AG08396 (cell line): ENCODE measurements at regions not wholly inside any gene's neighbourhood (a gene's known extent, or its start where the extent isn't known, plus 50 kb on each side); places are given as distances from the start of the nearest gene placed in this dataset.
"Not testable (repeated sequence)": the region's sequence is repeated elsewhere in the genome, so short reads cannot be mapped to it uniquely, and the experiment has no call there.

Experiments used
- DNase-seq: peaks from one replicate; pipeline ENCODE4 v3.0.0; 2012; ENCODE audit warnings: low spot score, mixed read lengths

DNA sequence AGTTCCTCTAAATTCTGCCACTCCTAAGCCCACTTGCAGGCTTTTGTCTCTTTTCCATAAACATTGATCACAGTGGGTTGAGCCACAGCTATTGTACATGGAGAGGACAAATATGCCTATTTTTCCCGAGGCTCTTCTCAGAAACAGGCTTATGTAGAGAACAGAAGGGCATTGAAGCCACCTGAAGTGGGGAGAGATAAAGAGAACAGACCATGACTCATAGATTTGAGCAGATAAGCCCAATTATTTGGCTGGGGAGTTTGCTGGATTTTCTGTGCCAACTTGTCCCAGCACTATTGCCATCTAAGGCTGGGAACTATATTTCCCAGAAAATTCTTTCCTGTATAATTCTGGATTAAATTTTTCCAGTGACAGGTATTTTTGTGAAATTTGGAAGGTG is 446.1 kb upstream of the RPS6KA3 start:
- DNase-seq = no peak

DNA sequence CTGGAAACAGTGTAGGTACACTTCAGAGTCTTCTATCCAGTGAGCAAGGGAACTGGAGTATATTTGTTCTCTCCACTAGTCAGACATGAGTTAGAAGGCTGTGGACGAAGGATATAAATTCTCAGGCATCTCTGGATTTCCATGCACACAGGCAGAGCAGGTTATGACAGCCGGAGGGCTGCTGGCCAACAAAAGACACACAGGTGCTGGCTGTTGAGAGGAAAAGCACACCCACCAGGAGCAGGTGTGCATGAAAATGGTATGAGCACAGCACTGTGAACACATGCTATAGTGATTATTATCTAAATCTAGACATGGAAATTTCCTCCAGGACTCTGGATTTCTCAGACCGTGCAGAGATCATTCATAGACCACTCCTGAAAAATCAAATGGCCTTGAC is 444.7 kb upstream of the RPS6KA3 start:
- DNase-seq = no peak

DNA sequence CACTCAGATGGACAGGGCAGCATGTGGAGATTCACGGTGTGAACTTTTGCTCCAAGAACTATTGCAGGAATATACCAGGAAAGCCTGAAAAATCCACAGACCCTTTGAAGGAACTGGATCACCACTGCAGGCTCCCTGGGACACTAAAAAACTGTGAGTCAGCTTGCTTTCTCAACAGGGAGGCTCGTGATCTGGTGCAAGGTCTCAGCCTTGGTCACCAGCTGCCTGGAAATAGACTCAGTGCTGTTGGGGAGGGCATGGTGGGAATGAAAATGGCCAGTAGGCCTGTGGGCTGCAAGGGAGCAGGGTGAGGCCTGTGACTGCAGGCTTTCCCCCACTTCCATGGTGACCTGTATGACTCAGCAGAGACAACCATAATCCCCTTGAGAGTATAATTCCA is 426.4 kb upstream of the RPS6KA3 start:
- no peak for DNase-seq

DNA sequence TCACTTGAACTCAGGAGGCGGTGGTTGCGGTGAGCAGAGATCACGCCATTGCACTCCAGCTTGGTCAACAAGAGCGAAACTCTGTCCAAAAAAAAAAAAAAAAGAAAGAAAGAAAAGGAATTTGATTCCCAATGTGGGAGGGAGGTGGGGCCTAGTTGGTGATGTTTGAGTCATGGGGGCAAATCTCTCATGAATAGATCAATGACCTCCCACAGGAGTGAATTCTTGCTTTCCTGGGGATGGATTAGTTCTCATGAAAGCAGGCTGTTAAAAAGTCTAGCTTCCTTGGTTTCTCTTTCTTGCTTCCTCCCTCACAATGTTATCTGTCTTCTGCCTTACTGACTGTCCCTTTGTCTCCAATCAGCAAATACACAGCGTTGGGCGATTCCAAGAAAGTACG is 419.5 kb upstream of the RPS6KA3 start:
- DNase-seq = no peak

DNA sequence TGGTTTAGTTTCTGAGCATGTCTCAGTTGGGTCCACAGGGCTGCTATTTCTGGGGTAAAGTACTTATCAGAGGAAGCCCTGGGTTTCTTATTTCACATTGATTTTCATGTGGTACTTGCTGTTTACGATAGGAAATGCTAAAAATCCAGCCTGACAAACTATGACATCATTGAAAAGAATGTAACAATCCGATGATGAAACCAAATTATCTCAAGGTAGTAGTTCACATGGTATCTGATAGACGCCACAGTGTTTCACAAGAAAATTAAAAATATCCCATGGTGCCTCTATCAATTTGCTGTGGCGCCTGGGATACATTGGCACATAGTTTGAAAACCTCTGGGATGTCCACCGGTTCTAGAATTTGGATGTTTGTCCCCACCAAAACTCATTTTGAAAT is 418.9 kb upstream of the RPS6KA3 start:
- DNase-seq = no peak

DNA sequence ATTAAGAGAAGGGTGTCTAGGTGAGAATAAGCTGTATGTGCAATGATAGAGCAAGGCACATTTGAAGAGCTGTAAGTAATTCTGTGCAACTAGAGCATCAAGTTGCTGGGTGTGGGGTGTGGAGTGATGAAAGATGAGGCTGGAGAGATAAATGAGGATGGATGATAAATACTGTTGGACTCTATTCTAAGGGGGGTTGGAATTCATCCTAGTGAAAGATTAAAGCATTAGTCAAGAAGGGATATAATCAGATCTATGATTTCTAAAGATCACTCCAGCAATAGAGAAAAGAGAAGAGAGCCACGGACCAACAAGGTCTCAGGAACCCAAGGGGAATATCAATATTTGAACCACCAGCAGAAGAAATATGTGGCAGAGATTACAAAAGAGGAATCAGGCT is 415.0 kb upstream of the RPS6KA3 start:
- no peak for DNase-seq

DNA sequence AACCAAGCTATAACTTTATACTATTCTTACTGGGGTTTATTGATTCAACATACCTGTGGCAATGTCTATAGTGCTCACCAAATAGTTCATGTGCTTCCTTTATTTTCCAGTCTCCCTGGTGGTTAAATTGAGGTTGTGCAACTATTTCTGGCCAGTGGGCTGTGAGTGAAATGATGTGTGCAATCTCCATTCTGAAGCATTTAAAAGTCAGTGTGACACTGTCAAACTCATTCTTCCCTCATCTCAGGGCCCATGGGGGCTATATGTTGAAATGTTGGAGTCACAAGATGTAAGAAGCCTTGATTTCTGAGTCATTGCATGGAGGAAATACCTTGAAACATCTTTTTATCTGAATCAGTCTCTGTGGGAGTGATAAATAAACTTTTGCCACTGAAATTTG is 414.3 kb upstream of the RPS6KA3 start:
- DNase-seq = no peak

DNA sequence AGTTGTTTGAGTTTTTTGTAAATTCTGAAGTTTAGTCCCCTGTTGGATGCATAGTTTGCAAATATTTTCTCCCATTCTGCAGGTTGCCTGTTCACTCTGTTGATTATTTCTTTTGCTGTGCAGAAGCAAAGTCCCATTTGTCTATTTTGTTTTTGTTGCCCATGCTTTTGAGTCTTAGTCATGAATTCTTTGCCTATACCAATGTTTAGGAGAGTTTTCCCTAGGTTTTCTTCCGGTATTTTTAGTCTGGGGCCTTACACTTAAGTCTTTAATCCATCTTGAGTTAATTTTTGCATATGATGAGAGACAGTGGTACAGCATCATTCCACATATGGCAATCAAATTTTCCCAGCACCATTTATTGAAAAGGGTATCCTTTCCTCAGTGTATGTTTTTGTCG is 405.8 kb upstream of the RPS6KA3 start:
- no peak for DNase-seq

DNA sequence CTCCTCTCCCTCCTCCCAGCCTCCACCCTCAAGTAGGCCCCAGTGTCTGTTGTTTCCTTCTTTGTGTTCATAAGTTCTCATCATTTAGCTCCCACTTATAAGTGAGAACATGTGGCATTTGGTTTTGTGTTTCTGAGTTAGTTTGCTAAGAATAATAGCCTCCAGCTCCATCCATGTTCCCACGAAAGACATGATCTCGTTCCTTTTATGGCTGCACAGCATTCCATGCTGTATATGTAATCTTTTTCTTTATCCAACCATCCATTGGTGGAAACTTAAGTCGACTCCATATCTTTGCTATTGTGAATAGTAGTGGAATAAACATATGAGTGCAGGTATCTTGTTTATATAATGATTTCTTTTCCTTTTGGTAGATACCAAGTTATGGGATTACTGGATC is 405.0 kb upstream of the RPS6KA3 start:
- DNase-seq = not testable (repeated sequence)

DNA sequence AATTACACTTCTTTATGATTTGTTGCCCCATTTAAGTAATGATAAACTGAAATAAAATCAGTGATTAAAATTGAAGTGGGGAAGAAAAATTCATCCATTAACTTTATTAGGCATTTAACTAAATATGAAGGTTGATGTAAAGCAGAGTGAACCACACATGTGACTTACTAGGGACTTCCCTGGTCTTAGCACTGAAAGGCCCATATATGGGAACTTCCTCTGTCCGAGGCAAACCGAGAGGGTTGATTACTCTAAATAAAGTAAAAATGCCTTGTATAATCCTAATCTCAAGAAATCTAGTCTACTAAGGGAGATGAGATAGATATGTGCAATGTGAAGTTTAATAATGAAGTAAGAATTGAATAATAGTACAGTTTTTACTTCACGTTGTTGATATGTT is 403.9 kb upstream of the RPS6KA3 start:
- DNase-seq = no peak

DNA sequence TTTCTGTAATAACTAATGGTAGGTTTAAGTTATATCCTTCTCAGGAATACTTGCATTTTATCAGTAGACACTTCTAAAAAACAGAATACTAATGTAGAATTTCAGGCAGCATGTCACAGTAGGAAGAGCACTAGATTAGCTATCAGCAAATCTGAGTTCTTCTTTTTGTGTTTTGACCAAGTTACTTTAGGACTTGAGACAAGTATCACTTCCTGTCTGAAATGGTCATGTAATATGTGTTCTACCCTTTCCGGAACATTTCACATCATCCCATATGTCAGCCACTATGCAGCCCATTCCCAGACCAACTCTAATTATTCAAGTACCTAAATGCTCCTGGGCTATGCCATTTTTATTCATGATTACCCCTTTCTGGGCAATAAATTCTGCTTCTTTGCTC is 401.8 kb upstream of the RPS6KA3 start:
- no peak for DNase-seq

DNA sequence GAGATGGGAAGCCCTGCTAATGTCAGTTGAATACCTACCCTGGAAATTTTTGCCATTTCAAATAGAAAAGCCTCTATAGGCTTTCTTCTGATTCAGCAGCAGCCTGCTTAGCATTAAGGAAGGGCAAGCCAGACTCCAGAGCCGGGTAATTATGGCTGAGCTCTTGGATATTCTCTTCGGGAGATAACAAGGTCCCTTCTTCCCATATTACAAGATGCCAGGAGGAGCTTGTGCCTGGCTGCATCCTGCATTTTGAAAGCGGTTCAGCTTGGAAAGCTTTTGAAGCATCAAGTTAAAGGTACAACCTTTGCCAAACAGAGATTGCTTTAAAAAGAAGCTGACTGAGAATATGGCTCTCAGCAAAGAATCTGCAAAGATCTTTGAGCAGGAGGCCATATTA is 399.6 kb upstream of the RPS6KA3 start:
- no peak for DNase-seq

DNA sequence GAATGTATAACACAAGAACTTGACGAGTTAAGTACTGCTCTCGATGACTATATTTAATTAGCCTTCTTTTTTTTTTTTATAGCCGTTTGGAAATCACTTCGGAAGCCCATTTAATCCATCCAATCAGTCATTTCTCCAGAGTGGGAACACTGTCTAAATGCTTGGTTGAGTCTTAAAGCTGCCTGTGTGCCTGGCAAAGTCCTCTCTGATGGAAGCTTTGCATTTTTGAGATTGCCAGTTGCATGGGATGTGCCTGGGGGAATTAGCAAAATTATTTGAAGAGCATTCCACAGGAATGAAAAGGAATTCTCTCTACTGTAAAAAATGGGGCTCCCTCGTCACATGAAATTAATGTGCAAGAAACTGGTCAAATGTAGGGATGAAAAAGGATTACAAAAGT is 398.8 kb upstream of the RPS6KA3 start:
- DNase-seq = no peak

DNA sequence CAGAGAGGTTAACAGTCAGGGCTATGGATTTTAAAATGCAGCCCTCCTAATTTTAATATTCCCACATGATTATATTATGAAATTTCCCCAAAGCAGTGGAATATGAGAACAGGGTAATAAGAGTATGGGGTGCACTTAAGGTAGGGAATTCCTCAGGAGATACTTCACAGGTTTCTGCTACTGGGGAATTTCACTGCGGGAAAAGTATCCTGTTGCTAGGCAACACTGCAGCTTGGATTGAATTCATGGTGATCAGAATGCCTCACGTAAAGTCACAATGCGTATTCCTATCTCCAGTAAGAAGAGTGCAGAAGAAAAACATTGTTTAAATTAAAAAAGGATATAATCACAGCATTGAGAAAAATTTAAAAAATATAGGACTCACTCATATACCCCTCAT is 398.1 kb upstream of the RPS6KA3 start:
- DNase-seq = no peak

DNA sequence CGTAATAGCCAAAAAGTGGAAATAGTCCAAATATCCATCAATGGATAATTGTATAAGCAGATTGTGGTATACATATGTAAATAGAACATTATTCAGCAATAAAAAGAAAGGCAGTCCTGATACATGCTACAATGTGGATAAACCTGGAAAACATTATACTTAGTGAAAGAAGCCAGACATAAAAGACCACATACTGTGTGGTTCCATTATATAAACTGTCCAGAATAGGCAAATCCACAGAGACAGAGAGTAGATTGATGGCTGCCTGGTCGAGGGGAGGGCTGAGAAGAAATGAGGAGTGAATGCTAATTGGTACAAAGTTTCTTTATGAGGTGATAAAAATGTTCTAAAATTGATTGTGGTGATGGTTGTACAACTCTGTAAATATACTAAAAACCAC is 397.4 kb upstream of the RPS6KA3 start:
- DNase-seq = no peak

DNA sequence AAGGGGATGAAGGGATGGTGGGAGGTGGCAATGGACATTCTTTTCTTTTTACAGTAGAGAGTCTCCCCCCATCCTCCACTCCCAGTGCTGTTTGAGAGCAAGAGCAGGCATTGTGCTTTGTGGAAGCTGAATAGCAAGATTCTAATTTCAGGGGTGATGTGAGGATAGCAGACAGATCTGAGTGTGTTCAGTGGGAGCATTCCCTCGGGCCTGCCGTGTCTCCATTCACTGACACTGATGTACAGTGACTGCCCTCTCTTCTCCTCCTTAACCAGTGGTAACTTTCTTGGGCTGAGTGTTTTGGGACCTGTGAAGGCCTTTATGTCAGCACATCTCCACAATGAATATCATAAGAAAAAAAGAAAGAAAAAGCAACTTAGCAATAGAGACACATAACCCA is 396.6 kb upstream of the RPS6KA3 start:
- no peak for DNase-seq

DNA sequence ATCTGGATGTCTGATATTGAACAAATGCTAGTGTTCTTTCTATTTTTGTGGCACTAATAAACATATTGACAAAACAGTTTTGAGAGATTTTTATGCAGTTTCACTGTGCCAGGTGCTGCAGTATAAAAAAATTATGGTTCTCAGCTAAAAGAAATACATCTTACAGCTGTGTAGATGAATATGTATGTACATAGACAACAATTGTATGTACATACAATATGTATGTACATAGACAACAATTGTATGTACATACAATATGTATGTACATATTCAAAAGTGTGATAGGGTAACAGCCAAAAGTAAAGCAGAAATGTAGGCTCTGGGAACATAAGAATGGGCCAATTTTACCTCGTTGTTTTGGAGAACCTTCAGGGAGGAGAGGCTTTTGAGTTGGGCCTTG is 390.0 kb upstream of the RPS6KA3 start:
- DNase-seq = no peak

DNA sequence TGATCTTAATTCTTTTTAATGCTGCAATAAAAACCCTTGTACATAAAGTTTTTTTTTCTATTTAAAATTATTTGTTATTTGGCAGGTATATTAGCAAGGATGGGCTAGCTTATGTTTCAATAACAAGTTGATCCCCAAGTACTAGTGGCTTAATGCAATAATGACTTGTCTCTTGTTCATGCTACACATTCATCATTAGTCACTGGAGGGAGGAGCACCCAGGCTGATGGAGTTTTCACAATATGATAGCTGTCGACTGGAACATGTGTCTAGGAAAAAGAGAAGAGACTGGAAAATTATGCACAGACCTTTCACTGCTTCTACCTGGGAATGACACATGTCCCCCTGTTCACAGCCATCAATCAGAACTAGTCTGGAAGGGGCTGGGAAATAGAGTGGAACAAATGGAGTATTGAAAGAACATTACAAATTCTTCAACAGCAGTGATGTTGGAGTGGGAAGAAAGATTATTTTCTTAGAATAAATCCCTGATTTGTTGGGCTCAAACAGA is 387.9 kb upstream of the RPS6KA3 start:
- no peak for DNase-seq

DNA sequence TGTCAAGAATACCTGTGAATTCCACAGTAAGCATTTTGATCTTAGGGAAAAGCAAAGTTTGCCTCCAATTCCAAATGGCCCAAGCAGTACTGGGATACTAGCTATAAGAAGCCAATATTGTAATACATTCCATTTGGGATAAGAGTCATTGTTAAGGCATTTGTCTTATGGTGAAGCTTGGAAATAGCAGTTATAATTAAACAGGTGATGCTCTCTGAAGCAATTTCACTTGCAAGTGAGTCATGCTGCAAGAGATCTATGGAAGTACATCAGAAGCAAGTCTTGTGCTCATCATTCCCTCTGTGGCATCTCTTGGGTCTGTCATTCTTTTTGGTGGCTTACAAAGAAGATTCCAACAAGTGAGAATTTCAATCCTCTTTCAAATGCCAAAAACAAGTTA is 386.4 kb upstream of the RPS6KA3 start:
- DNase-seq = no peak

DNA sequence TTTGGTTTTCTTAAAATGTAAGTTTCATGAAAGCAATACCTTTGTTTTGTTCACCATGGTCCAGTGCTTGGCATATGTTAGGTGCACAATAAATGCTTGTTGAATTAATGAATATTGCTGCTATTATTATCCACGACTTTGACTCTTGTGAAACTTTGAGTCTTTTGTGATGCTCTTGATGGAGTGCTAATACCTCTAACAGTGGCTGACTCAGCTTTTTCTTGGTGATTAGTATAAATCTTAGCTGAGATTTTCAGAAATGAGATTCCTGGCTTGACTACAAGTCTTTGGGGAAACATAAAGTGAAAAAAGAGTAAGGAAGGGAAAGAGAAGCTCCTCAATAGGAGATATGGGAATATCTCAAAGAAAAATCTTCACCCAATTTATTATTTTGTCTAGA is 375.2 kb upstream of the RPS6KA3 start:
- DNase-seq = no peak

DNA sequence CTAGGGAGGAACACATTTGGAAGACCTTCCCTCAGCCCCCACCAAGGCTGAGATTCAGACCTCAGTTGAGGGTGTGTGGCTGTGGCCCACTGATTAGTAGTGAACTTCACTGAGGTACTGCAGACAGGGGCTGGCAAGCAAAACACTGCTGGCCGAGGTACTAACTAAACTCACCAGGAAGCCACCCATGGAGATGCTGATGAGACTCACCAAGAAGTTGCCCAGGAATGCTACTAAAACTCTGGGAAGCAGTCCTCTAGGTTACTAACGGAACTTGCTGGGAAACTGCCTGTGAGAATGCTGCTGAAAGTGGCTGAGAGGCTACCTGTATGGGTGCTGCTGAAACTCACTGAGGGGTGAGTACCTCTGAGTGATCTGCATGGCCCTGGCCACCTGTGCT is 372.4 kb upstream of the RPS6KA3 start:
- DNase-seq = no peak

DNA sequence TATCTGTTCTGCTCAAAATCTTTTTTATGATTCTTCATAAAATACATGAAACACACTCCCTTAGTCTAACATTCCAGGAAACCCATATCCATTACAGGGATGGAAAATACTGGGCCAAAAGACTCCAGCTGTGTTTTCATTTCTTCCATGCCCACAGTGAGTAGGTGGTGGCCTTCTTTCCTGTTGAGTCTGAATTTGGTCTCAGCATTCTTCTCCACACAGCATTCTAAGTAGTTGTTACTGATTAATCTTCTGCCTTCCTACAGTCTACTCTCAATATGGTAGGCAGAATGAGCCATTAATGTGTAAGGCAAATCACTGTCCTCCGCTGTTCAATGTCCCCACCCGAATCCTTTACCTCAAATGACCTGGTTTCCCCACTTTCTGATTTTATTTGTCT is 370.6 kb upstream of the RPS6KA3 start:
- DNase-seq = no peak

DNA sequence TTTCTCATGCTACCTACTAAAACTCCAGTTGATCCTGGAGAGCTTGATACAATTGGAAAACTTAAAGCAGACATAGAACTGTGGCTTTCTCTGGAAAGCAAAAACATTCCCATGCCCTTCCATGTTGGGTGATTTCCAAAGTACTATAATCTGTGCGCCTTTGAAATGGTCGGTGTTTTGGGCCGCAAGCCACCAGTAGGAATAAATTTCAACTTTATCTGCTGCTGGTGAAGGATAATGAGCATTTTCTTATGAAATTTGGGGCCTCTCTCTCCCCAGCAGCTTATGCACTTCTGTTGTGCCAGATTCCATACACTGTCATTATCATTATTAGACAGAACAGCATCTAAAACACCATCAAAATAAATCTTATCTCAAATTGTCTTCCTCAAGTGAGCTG is 366.7 kb upstream of the RPS6KA3 start:
- no peak for DNase-seq

DNA sequence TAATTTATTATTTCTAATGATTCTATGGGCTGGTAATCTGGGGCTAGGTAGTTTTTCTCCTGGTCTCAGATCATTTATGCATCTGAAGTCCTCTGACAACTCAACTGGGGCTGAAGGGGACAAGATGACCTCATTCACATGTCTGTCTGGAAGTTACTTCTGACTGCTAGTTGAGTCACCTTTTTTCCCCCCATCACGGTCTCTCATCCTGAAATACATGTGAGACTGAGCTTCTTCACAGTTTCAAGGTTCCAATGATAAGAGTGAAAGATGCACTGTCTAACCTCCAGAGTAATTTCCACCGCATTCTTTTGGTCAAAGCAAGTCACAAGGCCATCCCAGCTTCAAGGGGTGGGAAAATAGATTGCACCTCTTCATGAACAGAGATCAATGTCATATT is 356.7 kb upstream of the RPS6KA3 start:
- no peak for DNase-seq

DNA sequence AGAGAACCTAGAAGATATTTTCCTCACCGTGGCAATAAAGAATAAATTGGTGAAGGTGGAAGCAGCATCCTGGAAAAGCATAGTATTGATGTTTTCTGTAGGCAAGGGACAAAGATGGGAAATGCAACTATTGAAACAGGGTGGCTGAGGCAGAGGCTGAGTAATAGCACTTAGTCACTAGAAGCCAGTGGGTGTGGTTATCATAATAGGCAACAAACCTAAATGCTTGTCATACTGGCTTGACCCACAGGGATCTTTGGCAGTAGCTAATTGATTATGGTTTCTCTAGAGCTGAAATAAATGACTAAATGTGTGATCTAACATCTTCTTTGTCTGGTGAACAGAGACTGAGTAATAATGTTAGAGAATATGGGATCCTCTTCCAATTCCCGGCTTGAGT is 353.6 kb upstream of the RPS6KA3 start:
- DNase-seq = peak; percentile 36
